Fibroblast of lung (primary cell): ENCODE measurements at regions not wholly inside any gene's neighbourhood (a gene's known extent, or its start where the extent isn't known, plus 50 kb on each side); places are given as distances from the start of the nearest gene placed in this dataset.

Experiments used
- DNase-seq, 2 donors: peaks; one replicate each; pipeline versions ENCODE4 v3.0.0 to v3.0.0-alpha.2; 2010; ENCODE audit warnings: low read depth in 2 of 2
- H2AFZ ChIP-seq: 2 replicates; pipeline ENCODE4 v1.5.1; 2012; ENCODE audit warnings: low read length, control low read depth, inconsistent platforms
- H3K27ac ChIP-seq: 2 replicates; pipeline ENCODE4 v1.5.1; 2011; ENCODE audit warnings: low read length, control low read depth; ENCODE audit not compliant: insufficient read depth
- H3K27me3 ChIP-seq: 2 replicates; pipeline ENCODE4 v1.5.1; 2011; ENCODE audit warnings: mild to moderate bottlenecking, low read length; ENCODE audit not compliant: control insufficient read depth, insufficient read depth
- H3K36me3 ChIP-seq: 2 replicates; pipeline ENCODE4 v1.5.1; 2011; ENCODE audit warnings: low read length; ENCODE audit not compliant: control insufficient read depth, insufficient read depth
- H3K4me1 ChIP-seq: 2 replicates; pipeline ENCODE4 v1.5.1; 2011; ENCODE audit warnings: low read length; ENCODE audit not compliant: control insufficient read depth, insufficient read depth; ENCODE audit errors: extremely low read depth
- H3K4me2 ChIP-seq: 2 replicates; pipeline ENCODE4 v1.5.1; 2011; ENCODE audit warnings: low read length, control low read depth; ENCODE audit not compliant: insufficient read depth; ENCODE audit errors: extremely low read depth
- H3K4me3 ChIP-seq, 4 experiments: fragments of 200-600 bp in 1 of 4; sonication (generic) in 1 of 4; replicated peaks in 1 of 4; 2 replicates each; pipeline ENCODE4 v1.5.1; 2011 to 2016; ENCODE audit warnings: low read length in 4 of 4, low read depth in 3 of 4, mild to moderate bottlenecking in 3 of 4, control low read depth in 2 of 4, inconsistent platforms in 1 of 4, mixed read lengths in 1 of 4; ENCODE audit not compliant: insufficient read depth in 1 of 4; ENCODE audit errors: control extremely low read depth in 1 of 4
- H3K79me2 ChIP-seq: 2 replicates; pipeline ENCODE4 v1.5.1; 2012; ENCODE audit warnings: mild to moderate bottlenecking, low read length, inconsistent platforms; ENCODE audit not compliant: control insufficient read depth, insufficient read depth
- H3K9ac ChIP-seq: 2 replicates; pipeline ENCODE4 v1.5.1; 2011; ENCODE audit warnings: mild to moderate bottlenecking, low read length, control low read depth; ENCODE audit not compliant: insufficient read depth
- H3K9me3 ChIP-seq: 2 replicates; pipeline ENCODE4 v1.5.1; 2012; ENCODE audit warnings: low read depth, low read length; ENCODE audit not compliant: control insufficient read depth, insufficient read depth
- H4K20me1 ChIP-seq: 2 replicates; pipeline ENCODE4 v1.5.1; 2011; ENCODE audit warnings: low read length; ENCODE audit not compliant: control insufficient read depth, insufficient read depth; ENCODE audit errors: extremely low read depth
- CTCF ChIP-seq, 2 donors: IDR thresholded peaks in 1 of 2; conservative IDR thresholded peaks in 1 of 2; 1 replicate in 1 of 2; 2 replicates in 1 of 2; pipeline ENCODE4 v1.5.1; 2011 to 2012; ENCODE audit warnings: low read length in 2 of 2, control low read depth in 1 of 2, inconsistent platforms in 1 of 2, low read depth in 1 of 2, mild to moderate bottlenecking in 1 of 2
- EZH2 ChIP-seq: IDR thresholded peaks from 2 replicates; pipeline ENCODE4 v1.5.1; 2012; ENCODE audit warnings: low read length, control low read depth, mild to moderate bottlenecking; ENCODE audit errors: missing control alignments

GRCh38 chr11:90414221-90414620 lies 191.4 kb upstream of the CHORDC1 start:
- no peak overlapping the region for H3K9ac ChIP-seq
- H3K4me1 ChIP-seq: no peaks in the 10 kb centered on the region
- no peaks in the 10 kb centered on the region for H4K20me1 ChIP-seq
- no peaks in the 10 kb centered on the region for H3K9me3 ChIP-seq
- H2AFZ ChIP-seq: no peak overlapping the region
- TF ChIP-seq EZH2: no peak
- TF ChIP-seq CTCF (conservative IDR thresholded peaks at IDR 0.05 in 1 of 2, IDR thresholded peaks at IDR 0.05 in 1 of 2; ENCODE audit: low read depth in 1 of 2, low read length in 2 of 2): no peak
- no peak overlapping the region for H3K27ac ChIP-seq
- DNase-seq: no peak
- no peaks in the 10 kb centered on the region for H3K79me2 ChIP-seq
- no peaks in the 10 kb centered on the region for H3K36me3 ChIP-seq
- no peak overlapping the region for H3K4me2 ChIP-seq
- no peaks in the 10 kb centered on the region for H3K27me3 ChIP-seq
- no peak overlapping the region for H3K4me3 ChIP-seq

- H3K9me3 ChIP-seq: no peaks in the 10 kb centered on the region
- H3K4me3 ChIP-seq: no peak overlapping the region
- no peaks in the 10 kb centered on the region for H4K20me1 ChIP-seq
- no peaks in the 10 kb centered on the region for H3K79me2 ChIP-seq
- H3K4me2 ChIP-seq: no peak overlapping the region
- no peaks in the 10 kb centered on the region for H3K4me1 ChIP-seq
- no peak for DNase-seq
- H3K36me3 ChIP-seq: no peaks in the 10 kb centered on the region
- no peak overlapping the region for H3K27ac ChIP-seq
- no peaks in the 10 kb centered on the region for H3K27me3 ChIP-seq
- no peak overlapping the region for H3K9ac ChIP-seq
- no peak overlapping the region for H2AFZ ChIP-seq
- TF ChIP-seq CTCF (conservative IDR thresholded peaks at IDR 0.05 in 1 of 2, IDR thresholded peaks at IDR 0.05 in 1 of 2; ENCODE audit: low read depth in 1 of 2, low read length in 2 of 2) (no peak), EZH2 (no peak)
Observed at GRCh38 chr11:90407350-90407749, 184.5 kb upstream of the CHORDC1 start.

GRCh38 chr11:90392692-90393091 lies 169.8 kb upstream of the CHORDC1 start:
- TF ChIP-seq EZH2 (no peak), CTCF (conservative IDR thresholded peaks at IDR 0.05 in 1 of 2, IDR thresholded peaks at IDR 0.05 in 1 of 2; ENCODE audit: low read depth in 1 of 2, low read length in 2 of 2) (no peak)
- H2AFZ ChIP-seq: no peak overlapping the region
- H3K27me3 ChIP-seq: no peaks in the 10 kb centered on the region
- H3K9me3 ChIP-seq: no peaks in the 10 kb centered on the region
- H3K4me2 ChIP-seq: no peak overlapping the region
- H3K9ac ChIP-seq: no peak overlapping the region
- H3K36me3 ChIP-seq: no peaks in the 10 kb centered on the region
- no peak overlapping the region for H3K27ac ChIP-seq
- H3K79me2 ChIP-seq: no peaks in the 10 kb centered on the region
- no peaks in the 10 kb centered on the region for H3K4me1 ChIP-seq
- H3K4me3 ChIP-seq: no peak overlapping the region
- no peaks in the 10 kb centered on the region for H4K20me1 ChIP-seq
- DNase-seq: no peak
